ENCODE measurements at regions not wholly inside any gene's neighbourhood (a gene's known extent, or its start where the extent isn't known, plus 50 kb on each side); places are given as distances from the start of the nearest gene placed in this dataset.
"Not testable (repeated sequence)": the region's sequence is repeated elsewhere in the genome, so short reads cannot be mapped to it uniquely, and the experiment has no call there.

GRCh38 chr12:125861299-125862281, 796.4 kb downstream of the AACS start:
- no peak for DNase-seq (ENCODE audit: low read depth)
- no peak for TF ChIP-seq CTCF (IDR thresholded peaks at IDR 0.05; ENCODE audit: insufficient read depth, low read length)
- H3K4me3 ChIP-seq (ENCODE audit: low read depth, low read length) = no peak overlapping the region

- H3K4me3 ChIP-seq (ENCODE audit: low read depth, low read length); DNase-seq (ENCODE audit: low read depth): not testable (repeated sequence)
These were observed 800.0 kb downstream of the AACS start for GRCh38 chr12:125865236-125865635.

GRCh38 chr12:125871811-125872594, 806.8 kb downstream of the AACS start:
- no peak overlapping the region for H3K4me3 ChIP-seq (ENCODE audit: low read depth, low read length)
- no peak for DNase-seq (ENCODE audit: low read depth)
- TF ChIP-seq CTCF (IDR thresholded peaks at IDR 0.05; ENCODE audit: insufficient read depth, low read length) = no peak

- H3K4me3 ChIP-seq (ENCODE audit: low read depth, low read length) = no peak overlapping the region
- DNase-seq (ENCODE audit: low read depth) = no peak
- TF ChIP-seq CTCF (IDR thresholded peaks at IDR 0.05; ENCODE audit: insufficient read depth, low read length) = no peak
These were observed 807.8 kb downstream of the AACS start for GRCh38 chr12:125873016-125873415.

- DNase-seq (ENCODE audit: low read depth) = no peak
- H3K4me3 ChIP-seq (ENCODE audit: low read depth, low read length) = no peak overlapping the region
- no peak for TF ChIP-seq CTCF (IDR thresholded peaks at IDR 0.05; ENCODE audit: insufficient read depth, low read length)
These were observed 813.2 kb downstream of the AACS start for GRCh38 chr12:125878483-125878882.

DNA sequence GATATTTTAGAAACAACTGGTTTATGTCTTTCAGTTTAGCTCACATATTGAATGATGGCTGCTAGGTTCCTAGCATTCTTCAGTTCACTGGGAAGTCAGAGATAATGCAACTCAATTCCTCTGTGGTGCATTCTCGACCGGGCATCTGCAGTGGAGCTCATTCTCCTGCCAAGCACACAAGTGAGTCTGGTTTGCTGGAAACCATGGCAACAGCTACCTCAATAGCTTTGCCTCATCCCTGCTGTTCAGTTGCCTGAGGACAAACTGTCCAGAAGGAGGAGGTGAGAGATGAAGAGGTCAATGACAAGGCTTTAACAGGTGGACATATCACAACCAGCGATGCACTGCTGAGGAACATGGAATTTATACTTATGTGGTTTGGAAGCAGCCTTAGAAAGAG, 816.9 kb downstream of the AACS start:
- no peak overlapping the region for H3K4me3 ChIP-seq (ENCODE audit: low read depth, low read length)
- DNase-seq (ENCODE audit: low read depth) = no peak
- no peak for TF ChIP-seq CTCF (IDR thresholded peaks at IDR 0.05; ENCODE audit: insufficient read depth, low read length)

- no peak overlapping the region for H3K4me3 ChIP-seq (ENCODE audit: low read depth, low read length)
These were observed 823.7 kb downstream of the AACS start for GRCh38 chr12:125888921-125889320.

More at GRCh38 chr12:125888921-125889320, 823.7 kb downstream of the AACS start:
- DNase-seq (ENCODE audit: low read depth) = no peak
- TF ChIP-seq CTCF (IDR thresholded peaks at IDR 0.05; ENCODE audit: insufficient read depth, low read length) = no peak

All from fibroblast of the aortic adventitia (primary cell).